ENCODE measurements at regions not wholly inside any gene's neighbourhood (a gene's known extent, or its start where the extent isn't known, plus 50 kb on each side); places are given as distances from the start of the nearest gene placed in this dataset.
"Not testable (repeated sequence)": the region's sequence is repeated elsewhere in the genome, so short reads cannot be mapped to it uniquely, and the experiment has no call there.

GRCh38 chr2:2600366-2600765 lies 269.3 kb upstream of the MYT1L start:
- peaks cover 9% of the 10 kb centered on the region for H3K27me3 Mint-ChIP-seq (ENCODE audit: low read depth)
- H3K9me3 Mint-ChIP-seq: peaks cover 8% of the 10 kb centered on the region
- no peak overlapping the region for H3K4me3 Mint-ChIP-seq
- H3K36me3 Mint-ChIP-seq (ENCODE audit: low read depth): no peaks in the 10 kb centered on the region
- no peak overlapping the region for H3K27ac Mint-ChIP-seq
- no peaks in the 10 kb centered on the region for H3K4me1 Mint-ChIP-seq (ENCODE audit: low read depth)

- Mint-ChIP-seq H3K27me3 (ENCODE audit: low read depth) (peaks cover 9% of the 10 kb centered on the region), H3K4me3 (no peak overlapping the region), H3K27ac (no peak overlapping the region), H3K4me1 (ENCODE audit: low read depth) (no peaks in the 10 kb centered on the region), H3K36me3 (ENCODE audit: low read depth) (no peaks in the 10 kb centered on the region), H3K9me3 (peaks cover 8% of the 10 kb centered on the region)
These were observed 268.4 kb upstream of the MYT1L start for GRCh38 chr2:2599441-2599840.

- no peak overlapping the region for H3K27ac Mint-ChIP-seq
- peaks cover 8% of the 10 kb centered on the region for H3K9me3 Mint-ChIP-seq
- H3K4me3 Mint-ChIP-seq: no peak overlapping the region
- no peaks in the 10 kb centered on the region for H3K36me3 Mint-ChIP-seq (ENCODE audit: low read depth)
- peaks cover 15% of the 10 kb centered on the region for H3K27me3 Mint-ChIP-seq (ENCODE audit: low read depth)
- no peaks in the 10 kb centered on the region for H3K4me1 Mint-ChIP-seq (ENCODE audit: low read depth)
These were observed 266.6 kb upstream of the MYT1L start for GRCh38 chr2:2597712-2598111.

- peaks cover 8% of the 10 kb centered on the region for H3K9me3 Mint-ChIP-seq
- H3K4me3 Mint-ChIP-seq: no peak overlapping the region
- H3K27ac Mint-ChIP-seq: no peak overlapping the region
- peaks cover 16% of the 10 kb centered on the region for H3K27me3 Mint-ChIP-seq (ENCODE audit: low read depth)
- H3K36me3 Mint-ChIP-seq (ENCODE audit: low read depth): no peaks in the 10 kb centered on the region
- H3K4me1 Mint-ChIP-seq (ENCODE audit: low read depth): no peaks in the 10 kb centered on the region
These were observed 260.5 kb upstream of the MYT1L start for GRCh38 chr2:2591542-2591940.

- H3K4me3 Mint-ChIP-seq: no peak overlapping the region
These were observed 259.9 kb upstream of the MYT1L start for GRCh38 chr2:2590841-2591541.

GRCh38 chr2:2590141-2590540 lies 259.1 kb upstream of the MYT1L start:
- Mint-ChIP-seq H3K27me3 (ENCODE audit: low read depth) (peaks cover 8% of the 10 kb centered on the region), H3K9me3 (no peaks in the 10 kb centered on the region), H3K4me1 (ENCODE audit: low read depth) (no peaks in the 10 kb centered on the region), H3K4me3 (no peak overlapping the region), H3K36me3 (ENCODE audit: low read depth) (no peaks in the 10 kb centered on the region), H3K27ac (no peak overlapping the region)

More at GRCh38 chr2:2590841-2591541, 259.9 kb upstream of the MYT1L start:
- no peak overlapping the region for H3K27ac Mint-ChIP-seq
- peaks cover 3% of the 10 kb centered on the region for H3K9me3 Mint-ChIP-seq
- no peaks in the 10 kb centered on the region for H3K4me1 Mint-ChIP-seq (ENCODE audit: low read depth)
- peaks cover 10% of the 10 kb centered on the region for H3K27me3 Mint-ChIP-seq (ENCODE audit: low read depth)
- no peaks in the 10 kb centered on the region for H3K36me3 Mint-ChIP-seq (ENCODE audit: low read depth)

DNA sequence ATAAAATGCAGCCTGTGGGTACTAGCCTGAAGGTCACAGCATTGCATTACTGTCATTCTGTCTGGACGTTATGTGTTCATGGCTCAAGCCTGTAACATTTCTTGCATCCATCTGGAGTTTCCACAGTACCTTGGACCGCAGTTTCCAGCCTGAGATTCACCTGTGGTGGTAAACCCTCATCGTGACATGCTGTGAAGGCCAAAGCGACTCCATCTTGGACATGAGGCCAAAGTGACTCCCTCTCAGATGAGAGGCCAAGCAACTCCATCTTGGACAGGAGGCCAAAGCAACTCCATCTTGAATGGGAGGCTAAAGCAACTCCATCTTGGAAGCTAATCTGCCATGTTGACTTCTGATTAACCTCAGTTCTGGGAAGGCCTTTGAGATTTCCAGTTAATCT lies 257.7 kb upstream of the MYT1L start:
- Mint-ChIP-seq H3K9me3 (no peaks in the 10 kb centered on the region), H3K36me3 (ENCODE audit: low read depth) (no peaks in the 10 kb centered on the region), H3K4me3 (no peak overlapping the region), H3K27me3 (ENCODE audit: low read depth) (peaks cover 8% of the 10 kb centered on the region), H3K4me1 (ENCODE audit: low read depth) (no peaks in the 10 kb centered on the region), H3K27ac (no peak overlapping the region)

DNA sequence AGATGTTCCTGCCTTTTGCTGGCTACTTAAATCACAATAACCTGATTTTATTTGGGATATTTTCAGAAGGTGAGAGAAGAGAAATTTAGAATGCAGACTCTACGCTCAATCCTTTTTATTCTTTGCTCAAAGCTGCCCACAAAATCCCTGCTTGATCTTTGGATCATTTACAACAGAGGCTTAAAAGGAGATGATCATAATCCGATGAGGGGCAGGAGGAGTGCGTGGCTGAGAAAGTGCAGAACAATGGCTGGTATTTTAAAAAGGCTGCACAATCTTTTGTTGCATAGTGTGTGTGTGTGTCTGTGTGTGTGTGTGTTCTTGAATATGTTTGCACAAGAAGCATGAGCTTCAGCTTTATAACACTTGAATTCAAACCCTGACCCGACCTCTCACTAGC lies 256.3 kb upstream of the MYT1L start:
- no peak overlapping the region for H3K4me3 Mint-ChIP-seq

DNA sequence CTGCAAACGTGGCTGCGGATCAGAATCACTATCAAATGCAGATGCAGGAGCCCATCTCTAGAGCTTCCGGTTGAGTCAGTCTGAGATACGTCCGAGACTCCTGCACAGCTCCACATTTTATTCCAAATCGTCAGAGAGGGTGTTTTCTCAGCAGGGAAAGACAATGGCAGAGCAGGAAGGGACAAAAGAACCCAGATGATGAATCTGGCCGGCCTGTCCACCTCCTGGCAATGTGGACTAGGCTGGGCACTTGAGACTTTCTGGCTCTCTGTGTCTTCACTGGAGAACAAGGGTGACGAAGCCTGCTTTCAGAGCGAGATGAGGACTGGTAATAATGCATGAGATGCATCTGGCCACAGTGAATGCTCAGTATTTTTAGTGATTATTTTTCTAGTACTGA lies 255.9 kb upstream of the MYT1L start:
- no peaks in the 10 kb centered on the region for H3K4me1 Mint-ChIP-seq (ENCODE audit: low read depth)
- H3K9me3 Mint-ChIP-seq: no peaks in the 10 kb centered on the region
- H3K27me3 Mint-ChIP-seq (ENCODE audit: low read depth): no peaks in the 10 kb centered on the region
- H3K4me3 Mint-ChIP-seq: no peak overlapping the region
- H3K36me3 Mint-ChIP-seq (ENCODE audit: low read depth): no peaks in the 10 kb centered on the region
- no peak overlapping the region for H3K27ac Mint-ChIP-seq

More for the DNA sequence above, 256.3 kb upstream of the MYT1L start:
- Mint-ChIP-seq H3K4me1 (ENCODE audit: low read depth) (no peaks in the 10 kb centered on the region), H3K27me3 (ENCODE audit: low read depth) (no peaks in the 10 kb centered on the region), H3K27ac (no peak overlapping the region), H3K9me3 (no peaks in the 10 kb centered on the region), H3K36me3 (ENCODE audit: low read depth) (no peaks in the 10 kb centered on the region)

GRCh38 chr2:2586068-2586776 lies 255.1 kb upstream of the MYT1L start:
- H3K9me3 Mint-ChIP-seq: no peaks in the 10 kb centered on the region
- H3K36me3 Mint-ChIP-seq (ENCODE audit: low read depth): no peaks in the 10 kb centered on the region
- H3K4me1 Mint-ChIP-seq (ENCODE audit: low read depth): no peaks in the 10 kb centered on the region
- no peak overlapping the region for H3K27ac Mint-ChIP-seq
- no peaks in the 10 kb centered on the region for H3K27me3 Mint-ChIP-seq (ENCODE audit: low read depth)
- no peak overlapping the region for H3K4me3 Mint-ChIP-seq

GRCh38 chr2:2582998-2583545 lies 252.0 kb upstream of the MYT1L start:
- Mint-ChIP-seq H3K4me3 (no peak overlapping the region), H3K9me3 (no peaks in the 10 kb centered on the region), H3K4me1 (ENCODE audit: low read depth) (no peaks in the 10 kb centered on the region), H3K27ac (no peak overlapping the region), H3K36me3 (ENCODE audit: low read depth) (no peaks in the 10 kb centered on the region), H3K27me3 (ENCODE audit: low read depth) (no peaks in the 10 kb centered on the region)

DNA sequence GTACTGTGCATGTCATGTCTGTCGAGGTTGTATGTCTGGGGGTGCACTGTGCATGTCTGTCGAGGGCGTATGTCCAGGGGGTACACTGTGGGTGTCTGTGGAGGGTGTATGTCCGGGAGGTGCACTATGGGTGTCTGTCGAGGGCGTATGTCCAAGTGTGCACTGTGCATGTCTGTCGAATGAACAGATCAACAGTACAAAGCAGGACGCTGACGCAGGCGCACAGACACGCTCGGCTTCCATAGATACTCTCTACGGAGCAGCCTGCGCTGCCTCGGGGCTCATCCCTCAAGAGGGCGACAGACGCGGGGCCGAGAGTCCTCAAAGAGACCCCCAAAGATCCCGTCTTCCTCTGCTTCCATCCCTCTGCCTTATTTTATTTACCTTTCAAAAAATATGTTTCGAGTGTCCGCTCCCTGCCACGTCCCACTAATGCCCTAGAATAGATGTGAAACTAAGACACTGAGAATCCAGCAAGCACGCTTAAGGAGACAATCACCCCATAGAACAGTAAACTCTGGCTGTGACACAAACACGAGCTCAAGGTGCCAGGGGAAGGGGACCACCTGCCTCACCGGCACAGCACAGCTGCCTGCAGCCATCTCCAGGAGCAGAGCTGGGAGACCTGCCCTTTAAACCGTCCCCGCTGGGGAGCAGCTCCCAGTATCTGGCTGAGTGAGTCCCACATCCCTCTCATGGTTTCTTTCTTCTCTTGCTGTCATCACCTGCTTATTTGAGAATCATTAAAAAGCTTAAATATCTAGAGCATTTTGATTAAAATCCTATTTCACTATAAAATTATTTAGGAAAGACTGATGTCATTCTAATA lies 250.5 kb upstream of the MYT1L start:
- no peaks in the 10 kb centered on the region for H3K27me3 Mint-ChIP-seq (ENCODE audit: low read depth)
- H3K9me3 Mint-ChIP-seq: no peaks in the 10 kb centered on the region
- H3K36me3 Mint-ChIP-seq (ENCODE audit: low read depth): no peaks in the 10 kb centered on the region
- H3K4me3 Mint-ChIP-seq: no peak overlapping the region
- H3K4me1 Mint-ChIP-seq (ENCODE audit: low read depth): no peaks in the 10 kb centered on the region
- H3K27ac Mint-ChIP-seq: no peak overlapping the region

DNA sequence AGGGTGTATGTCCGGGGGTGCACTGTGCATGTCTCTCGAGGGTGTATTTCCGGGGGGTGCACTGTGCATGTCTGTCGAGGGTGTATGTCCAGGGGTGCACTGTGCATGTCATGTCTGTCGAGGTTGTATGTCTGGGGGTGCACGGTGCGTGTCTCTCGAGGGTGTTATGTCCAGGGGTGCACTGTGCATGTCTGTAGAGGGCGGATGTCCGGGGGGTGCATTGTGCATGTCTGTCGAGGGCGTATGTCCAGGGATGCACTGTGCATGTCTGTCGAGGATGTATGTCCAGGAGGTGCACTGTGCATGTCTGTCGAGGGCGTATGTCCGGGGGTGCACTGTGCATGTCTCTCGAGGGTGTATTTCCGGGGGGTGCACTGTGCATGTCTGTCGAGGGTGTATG lies 249.8 kb upstream of the MYT1L start:
- not testable (repeated sequence) for H3K4me1 Mint-ChIP-seq (ENCODE audit: low read depth); H3K27me3 Mint-ChIP-seq (ENCODE audit: low read depth); H3K36me3 Mint-ChIP-seq (ENCODE audit: low read depth); H3K27ac Mint-ChIP-seq; H3K4me3 Mint-ChIP-seq; H3K9me3 Mint-ChIP-seq

GRCh38 chr2:2580341-2580740 lies 249.3 kb upstream of the MYT1L start:
- no peak overlapping the region for H3K4me3 Mint-ChIP-seq

More at GRCh38 chr2:2580341-2580740, 249.3 kb upstream of the MYT1L start:
- Mint-ChIP-seq H3K27ac (no peak overlapping the region), H3K4me1 (ENCODE audit: low read depth) (no peaks in the 10 kb centered on the region), H3K27me3 (ENCODE audit: low read depth) (no peaks in the 10 kb centered on the region), H3K36me3 (ENCODE audit: low read depth) (no peaks in the 10 kb centered on the region), H3K9me3 (no peaks in the 10 kb centered on the region)

All from T-helper 1 cell treated with Interleukin-12 subunit alpha and Interleukin-12 subunit beta and Interleukin-4 antibody, amounts not matched to agents 30 μg/mL and 1 μg/mL, for 36 hours (primary cell).